Retina (tissue), 1 donor: ENCODE measurements at regions not wholly inside any gene's neighbourhood (a gene's known extent, or its start where the extent isn't known, plus 50 kb on each side); places are given as distances from the start of the nearest gene placed in this dataset.

Source experiments
- DNase-seq: peaks from one replicate; pipeline ENCODE4 v3.0.0-alpha.2; 2016

DNA sequence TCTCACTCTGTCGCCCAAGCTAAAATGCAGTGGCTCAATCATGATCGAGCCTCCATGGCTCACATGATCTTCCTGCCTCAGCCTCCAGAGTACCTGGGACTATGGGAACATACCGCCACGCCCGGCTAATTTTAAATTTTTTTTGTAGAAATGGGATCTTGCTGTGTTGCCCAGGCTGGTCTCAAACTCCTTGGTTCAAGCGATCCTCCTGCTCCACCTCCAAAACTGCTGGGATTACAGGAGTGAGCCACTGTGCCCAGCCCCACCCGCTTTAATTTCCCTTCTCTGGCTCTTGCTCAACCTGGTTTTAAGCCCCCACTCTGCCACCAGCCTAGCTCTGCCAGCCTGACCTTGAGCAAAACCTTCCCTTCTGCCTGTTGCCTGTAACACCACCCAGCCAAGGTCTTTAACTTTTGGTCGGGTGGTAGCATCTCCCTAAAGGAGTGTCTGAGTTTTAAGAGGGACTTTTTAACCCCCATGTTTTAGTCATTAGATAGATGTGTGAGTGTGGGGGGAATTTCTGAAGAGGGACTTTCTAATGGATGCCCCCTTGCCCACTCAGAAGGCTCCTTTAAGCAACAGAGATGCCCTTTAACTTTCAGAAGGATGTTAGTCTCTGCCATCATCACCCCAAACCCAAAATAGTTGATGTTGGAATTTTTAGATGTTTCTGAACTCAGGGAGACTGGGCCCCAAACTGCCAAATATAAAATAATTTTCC is 71.8 kb upstream of the FOXP4 start:
- no peak for DNase-seq

DNA sequence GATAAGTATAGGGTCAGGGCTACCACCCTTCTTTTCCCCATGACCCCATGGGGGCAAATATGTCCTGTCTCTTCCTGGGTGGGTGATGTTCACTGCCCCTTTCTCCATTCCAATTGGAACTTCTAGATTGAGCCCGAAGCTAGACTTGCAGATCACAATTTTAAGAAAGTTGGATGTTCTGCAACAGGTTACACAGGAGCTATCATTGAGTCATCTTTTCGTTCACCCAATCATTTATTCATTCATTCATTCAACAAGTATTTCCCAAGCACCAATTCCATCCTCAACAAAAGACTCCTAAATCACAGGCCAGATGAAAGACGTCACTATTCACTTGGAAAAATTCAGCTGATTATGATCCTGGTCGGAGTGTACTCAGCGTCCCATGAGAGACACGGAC is 71.0 kb upstream of the FOXP4 start:
- DNase-seq: no peak

DNA sequence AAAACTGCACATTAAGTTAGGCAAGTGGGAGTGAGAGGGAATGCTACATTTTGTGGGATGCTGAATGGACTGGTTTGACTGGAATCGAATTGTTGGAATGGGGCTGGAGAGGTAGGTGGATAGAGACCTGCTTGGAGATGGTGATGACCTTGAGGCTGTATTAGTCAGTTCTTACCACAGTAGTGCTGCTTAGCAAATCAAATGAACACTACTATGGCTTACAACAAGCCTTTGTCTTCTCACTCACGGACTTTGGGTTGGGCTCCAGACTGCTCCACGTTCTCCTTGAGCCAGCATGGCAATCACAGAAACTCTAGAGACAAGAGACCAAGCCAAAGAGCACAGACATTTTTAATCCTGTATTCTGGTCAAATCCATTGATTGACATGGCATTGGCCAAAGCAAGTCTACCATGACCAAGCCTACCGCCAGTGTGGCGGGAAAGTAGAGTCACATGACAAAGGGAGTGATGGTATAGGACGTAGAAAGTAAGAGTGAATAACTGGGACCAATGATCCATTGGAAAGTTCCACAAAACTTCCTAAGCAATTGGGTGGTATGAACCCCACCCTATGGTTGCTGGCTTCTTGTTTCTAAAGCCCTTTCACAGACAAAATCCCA is 70.3 kb upstream of the FOXP4 start:
- no peak for DNase-seq

DNA sequence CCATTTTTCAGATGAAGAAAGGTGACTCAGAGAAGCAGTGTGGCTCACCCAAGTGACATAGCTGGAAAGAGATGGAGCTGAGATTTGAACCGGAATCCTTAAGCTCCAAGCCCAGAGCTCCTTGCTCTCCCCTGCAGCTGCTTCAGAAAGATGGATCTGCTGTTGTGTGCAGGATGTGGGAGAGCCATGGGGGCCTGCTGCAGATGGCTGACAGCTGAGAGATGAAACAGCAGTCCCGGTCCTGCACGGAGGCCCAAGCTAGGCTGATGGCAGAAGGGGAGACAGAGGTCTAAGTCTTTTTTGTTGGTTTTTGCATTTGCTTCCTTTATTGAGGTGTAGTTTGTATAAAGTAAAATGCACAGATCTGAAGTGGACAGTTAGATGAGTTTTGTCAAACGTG is 69.8 kb upstream of the FOXP4 start:
- DNase-seq: no peak

DNA sequence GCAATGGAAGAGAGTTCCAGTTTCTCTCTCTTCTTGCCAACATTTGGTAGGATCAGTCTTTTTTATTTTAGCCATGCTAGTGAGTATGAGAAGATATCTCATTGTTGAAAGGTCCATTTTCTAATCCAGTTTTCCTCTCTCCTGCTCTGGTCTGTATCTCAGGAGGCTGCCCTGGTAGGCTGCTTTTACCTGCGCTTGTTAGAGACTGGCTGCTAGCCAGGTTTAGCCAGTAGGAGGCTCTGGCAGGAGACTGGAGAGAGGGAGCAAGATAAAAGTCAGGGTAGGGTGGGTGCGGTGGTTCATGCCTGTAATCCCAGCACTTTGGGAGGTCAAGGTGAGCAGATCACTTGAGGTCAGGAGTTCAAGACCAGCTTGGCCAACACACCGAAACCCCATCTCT is 68.6 kb upstream of the FOXP4 start:
- no peak for DNase-seq

DNA sequence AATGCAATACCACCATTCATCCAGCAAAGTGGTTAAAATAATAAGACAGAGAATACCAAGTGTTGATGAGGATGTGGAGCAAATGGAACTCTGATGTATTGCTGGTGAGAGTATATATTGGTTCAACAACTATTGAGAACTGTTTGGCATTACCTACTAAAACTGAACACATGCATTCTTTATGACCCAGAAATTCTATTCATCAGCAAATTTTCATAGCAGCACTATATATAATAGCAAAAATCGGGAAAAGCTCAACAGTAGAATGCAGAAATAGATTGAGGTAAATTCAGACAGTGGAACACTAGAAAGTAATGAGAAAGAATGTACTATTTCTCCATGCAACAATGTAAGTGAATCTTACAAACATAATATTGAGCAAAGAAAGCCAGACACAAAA is 62.2 kb upstream of the FOXP4 start:
- no peak for DNase-seq

DNA sequence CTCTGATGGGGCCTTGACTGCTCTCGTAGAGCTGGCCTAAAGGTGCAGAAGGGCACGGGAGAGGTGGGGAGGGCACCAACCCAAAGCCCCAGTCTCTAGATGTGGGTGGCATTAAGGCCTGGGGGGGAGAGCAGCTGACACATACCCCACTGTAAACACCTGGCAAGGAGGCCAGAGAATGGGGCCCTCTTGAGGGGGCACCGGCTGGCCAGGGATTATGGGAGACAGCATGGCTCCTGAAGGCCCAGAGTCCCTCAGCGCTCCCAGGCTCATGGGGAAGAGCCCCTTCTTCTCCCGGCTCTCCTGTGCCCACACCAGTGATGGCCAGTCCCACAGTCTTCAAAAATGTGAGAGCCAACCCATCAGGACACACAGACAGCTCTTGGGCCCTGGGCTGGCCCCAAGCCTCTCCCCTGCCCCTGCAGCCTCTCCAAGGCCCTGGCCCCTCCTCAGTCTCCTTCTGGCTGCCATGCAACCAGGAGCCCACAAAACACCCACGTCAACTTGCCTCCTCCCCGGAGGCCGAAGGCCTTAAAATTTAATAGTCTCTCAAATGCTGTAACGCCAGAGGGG is 58.2 kb upstream of the FOXP4 start:
- no peak for DNase-seq

DNA sequence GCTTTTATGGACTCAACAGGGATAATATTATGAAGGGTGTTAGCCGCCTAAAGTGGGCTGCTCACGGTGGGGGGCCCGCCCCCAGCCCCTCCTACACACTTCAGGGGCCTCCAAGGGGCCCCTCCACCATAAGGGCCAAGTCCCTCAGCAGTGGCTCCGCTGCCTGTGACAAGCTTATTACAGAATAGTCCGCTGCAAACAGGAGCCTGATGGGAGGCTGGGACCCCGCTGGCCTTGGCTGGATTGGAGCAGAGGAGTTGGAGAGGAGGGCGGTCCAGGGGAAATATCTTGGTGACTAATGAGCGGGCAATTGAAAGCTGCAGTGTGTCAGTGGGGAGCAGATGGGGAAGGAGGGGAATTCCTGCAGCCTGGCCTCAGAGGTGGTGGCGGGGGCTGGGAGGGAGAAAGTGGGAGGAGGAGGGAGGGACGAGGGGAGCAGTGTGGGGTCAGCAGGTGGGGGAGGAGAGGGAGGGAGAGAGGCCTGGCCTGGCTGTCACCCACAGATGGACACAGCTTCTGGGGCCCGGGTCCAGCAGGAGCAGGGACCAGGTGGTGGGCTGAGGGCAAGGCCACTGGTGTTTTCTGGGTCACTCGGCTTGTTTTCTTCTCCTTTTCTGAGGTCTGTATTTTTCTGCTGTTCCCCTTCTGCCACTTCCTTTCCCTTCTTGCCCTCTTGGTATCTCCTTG is 57.6 kb upstream of the FOXP4 start:
- DNase-seq: peak; percentile 88

DNA sequence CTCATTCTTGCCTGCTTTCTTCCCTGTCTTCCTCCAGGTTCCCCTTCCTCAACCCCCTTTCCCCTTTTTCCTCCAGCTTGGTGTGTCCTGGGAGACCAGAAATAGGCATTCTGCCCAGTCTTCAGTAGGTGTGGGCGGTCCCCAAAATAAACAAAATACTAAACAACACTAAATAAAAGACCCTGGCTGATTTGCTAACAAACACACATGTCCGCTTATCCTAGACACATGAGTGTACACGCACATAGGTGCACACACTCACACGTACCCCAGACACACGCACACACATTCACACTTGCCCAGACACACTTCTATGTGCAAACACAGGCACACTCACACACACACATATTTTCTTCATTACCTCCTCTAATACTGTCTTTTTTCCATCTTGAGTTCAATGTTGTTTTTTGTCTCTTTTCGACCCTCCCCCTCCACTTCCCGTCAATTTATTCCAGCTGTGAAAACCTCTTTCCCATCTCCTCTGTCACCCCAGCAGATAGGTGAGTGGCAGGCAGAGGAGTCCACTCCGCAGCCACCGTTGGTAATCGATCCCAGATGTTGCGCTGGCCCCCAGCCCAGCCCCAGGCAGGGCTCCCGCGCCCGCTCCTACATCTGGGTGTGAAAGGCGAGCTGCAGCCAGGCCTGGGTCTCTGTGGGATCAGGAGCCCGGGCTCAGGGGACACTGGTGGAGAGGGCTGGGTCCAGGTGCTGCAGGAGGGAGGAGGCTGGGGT is 56.9 kb upstream of the FOXP4 start:
- peak; percentile 52 for DNase-seq

DNA sequence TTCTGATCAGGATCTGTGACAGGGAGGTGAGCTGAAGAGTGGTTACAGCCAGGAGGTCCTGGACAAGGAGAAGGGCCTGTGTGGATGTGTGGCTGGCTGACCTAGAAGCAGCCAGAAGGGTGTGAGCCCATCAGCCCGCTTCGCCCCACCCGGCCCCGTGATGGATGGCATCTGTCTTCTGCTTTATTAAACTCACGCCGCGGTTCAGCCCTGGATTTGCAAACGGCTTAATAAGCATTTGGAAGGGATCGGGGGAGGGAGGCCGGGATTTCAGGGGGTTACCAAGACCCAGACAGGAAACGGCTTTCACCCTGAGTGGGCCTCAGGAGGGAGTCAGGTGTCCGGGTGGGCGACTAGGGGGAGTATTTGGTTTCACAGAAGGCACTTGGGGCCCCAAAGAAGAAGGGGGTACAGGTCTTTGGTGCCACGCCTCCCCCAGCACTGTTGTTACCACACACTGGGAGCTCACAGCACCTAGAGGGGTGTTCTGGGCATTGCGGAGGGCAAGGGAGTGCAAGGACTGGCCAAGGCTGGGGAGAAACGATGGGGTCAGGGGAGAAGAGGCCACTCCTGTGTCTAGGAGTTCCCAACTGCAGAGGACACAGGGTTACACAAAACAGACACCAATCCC is 53.8 kb upstream of the FOXP4 start:
- DNase-seq: peak; percentile 80

DNA sequence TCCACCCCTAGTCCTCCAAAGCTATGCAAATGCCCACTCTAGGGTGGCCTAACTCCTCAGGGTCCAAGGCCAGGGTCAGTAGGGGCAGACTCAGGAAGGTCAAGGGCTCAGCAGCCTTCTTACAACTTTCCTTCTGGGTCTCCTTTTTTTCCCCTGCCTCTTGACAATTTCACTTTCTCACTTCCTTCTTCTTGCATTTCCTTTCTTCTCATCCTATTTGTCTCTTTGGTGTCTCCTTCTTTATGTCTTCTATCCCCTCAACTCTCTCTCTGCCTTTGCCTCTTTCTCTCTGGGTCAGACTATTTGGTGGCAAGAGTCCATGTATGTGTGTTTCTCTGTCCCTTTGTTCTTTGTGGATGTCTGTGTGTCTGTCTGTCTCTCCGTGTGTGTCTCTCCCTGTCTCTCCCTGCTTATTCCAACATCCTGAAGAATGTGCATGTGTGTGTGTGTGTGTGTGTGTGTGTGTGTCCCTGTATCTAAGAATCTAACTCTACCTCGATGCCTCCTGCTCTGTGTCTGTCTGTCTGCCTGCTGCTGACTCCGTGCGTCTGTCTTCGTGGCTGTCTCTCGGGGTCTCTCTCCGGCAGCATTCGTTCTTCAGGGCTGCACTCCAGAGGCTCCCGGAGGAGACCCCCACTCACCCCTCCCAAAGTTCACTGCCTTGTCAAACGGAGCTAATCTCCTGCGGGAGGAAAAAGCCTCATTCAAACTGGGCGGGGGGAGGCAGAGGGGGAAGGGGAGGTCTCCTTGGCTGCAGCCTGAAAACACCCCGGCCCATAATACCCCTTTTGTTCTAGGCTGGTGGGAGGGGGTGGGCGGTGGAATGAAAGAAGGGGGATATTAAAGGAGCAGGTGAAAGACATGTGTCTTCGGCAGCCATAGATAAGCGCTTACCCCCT is 51.7 kb upstream of the FOXP4 start:
- DNase-seq: peak; percentile 78
